NCI-H187 (cell line): ENCODE measurements at regions not wholly inside any gene's neighbourhood (a gene's known extent, or its start where the extent isn't known, plus 50 kb on each side); places are given as distances from the start of the nearest gene placed in this dataset.

Experiments
- DNase-seq, 2 experiments: peaks; one replicate each; lab custom pipeline; 2025; lab: John Stamatoyannopoulos, UW

- DNase-seq = peak; percentile 94 to 96
Observed at GRCh38 chr3:194769020-194769643, 83.4 kb downstream of the FAM43A start.

DNA sequence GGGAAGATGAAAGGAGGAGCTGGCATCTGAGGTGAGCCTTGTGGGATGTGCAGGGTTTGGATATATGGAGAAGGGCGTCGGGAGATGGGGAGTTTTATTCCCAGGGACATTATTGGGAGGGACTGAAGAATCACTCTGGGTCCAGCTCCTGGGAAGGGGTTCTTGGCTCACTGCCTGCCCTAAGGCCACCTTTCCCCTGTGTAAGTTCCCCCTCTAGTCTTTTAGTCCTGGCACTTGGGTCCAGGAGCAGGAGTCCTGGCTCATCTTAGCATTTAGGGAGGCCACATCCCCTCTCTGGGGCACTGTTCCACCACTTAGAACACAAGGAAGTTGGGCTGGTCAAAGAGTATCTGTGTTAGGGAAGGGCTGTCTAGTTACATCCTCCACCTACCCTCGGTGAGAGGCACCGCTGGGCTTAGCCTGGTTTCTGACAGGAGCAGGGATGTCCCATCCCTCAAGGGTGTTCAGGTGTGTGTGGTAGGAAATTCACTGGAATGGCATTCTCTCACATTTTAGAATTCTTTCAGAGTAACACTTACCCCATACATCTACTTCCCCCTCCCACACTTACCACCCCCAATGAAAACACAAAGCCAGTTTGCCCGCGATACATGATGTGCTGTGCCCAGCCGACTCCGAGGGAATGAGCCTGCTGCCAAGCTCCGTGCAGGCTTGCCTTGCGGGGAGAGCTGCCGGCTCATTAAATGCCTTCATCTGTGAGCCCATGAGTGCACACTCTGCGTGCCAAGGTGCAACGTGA lies 86.7 kb downstream of the FAM43A start:
- DNase-seq = no peak

DNA sequence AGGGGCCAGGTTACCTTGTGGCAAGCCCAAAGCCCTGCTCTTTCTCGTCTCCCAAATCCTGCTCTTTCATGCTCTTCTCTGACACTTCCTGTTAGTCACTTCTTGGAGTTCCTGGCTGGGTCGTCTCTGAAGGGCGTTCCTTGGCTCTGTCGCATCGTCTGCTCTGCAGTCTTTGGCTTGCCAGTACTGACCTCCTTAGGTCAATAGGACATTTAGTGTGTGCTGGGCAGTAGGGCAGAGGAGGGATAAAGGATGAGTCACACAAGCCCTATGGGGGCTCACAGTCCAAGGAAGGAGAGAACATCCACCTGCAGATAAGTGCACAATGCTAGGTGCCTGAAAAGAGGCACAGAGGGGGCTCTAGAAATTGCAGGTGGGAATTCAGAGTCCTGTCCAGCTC lies 87.5 kb downstream of the FAM43A start:
- no peak for DNase-seq

GRCh38 chr3:194773771-194774455 lies 88.2 kb downstream of the FAM43A start:
- DNase-seq = peak in 1 of 2 experiments; percentile 34

DNA sequence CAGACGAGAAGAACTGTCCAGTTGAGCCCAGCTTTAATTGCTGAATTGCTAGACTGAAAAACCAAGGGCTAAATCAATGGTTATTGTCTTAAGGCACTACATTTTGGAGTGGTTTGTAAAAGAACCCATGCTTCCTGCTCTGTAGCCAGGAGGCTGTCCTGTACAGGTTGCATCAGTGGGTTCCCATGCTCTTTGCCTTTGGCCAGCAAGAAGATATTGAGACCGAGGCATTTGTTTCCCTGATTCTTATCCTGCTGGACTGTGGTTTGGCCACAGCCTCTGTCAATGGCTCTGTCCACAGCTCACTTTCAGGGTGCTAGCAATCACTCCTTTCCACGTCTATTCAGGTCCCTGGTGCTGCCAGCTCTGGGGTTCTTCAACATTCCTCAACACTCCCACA lies 89.6 kb downstream of the FAM43A start:
- no peak for DNase-seq

GRCh38 chr3:194775731-194776130 lies 90.0 kb downstream of the FAM43A start:
- no peak for DNase-seq

GRCh38 chr3:194777729-194778128 lies 92.0 kb downstream of the FAM43A start:
- DNase-seq = no peak

DNA sequence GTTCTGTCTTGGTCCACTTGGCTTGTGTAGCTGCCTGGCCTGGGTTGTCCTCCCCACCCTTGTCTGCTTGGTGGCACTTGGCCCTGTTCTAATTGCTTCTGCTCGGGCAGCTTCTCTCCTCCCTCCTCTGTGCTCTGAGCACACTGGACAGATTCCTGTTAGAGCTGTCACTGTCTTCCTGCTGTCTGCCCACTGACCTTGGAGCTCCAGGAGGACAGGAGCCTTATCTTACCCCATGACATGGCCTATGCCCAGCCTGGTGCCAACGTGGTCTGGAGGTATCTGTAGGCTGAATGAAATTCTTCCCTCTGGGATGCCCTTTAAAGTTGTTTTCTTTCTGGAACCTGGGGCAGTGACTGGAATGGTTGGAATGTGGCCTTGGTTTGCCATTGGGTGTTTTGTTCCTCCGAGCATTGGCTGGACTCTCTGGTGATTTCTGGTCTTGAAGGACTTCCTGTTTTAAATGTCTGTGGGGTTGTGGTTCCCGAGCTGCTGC lies 94.1 kb downstream of the FAM43A start:
- DNase-seq = no peak

- no peak for DNase-seq
Observed at GRCh38 chr3:194780706-194781105, 95.0 kb downstream of the FAM43A start.

DNA sequence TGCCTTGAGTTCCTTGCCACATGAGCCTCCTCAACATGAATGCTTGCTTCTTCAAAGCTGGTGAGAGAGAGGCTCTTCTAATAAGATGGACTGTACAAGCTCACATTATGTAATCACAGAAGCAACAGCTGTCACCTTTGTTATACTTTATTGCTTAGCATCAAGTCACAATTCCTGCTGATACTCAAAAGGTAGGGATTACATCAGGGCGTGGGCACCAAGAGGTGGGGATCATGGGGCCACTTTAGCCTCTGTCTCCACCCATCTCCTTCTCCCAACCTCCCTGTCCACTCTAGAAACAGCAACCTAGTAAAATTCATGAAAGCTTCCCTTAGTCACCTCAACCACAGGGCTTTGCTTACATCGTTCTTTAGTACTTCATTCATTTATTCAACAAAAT lies 95.9 kb downstream of the FAM43A start:
- no peak for DNase-seq

DNA sequence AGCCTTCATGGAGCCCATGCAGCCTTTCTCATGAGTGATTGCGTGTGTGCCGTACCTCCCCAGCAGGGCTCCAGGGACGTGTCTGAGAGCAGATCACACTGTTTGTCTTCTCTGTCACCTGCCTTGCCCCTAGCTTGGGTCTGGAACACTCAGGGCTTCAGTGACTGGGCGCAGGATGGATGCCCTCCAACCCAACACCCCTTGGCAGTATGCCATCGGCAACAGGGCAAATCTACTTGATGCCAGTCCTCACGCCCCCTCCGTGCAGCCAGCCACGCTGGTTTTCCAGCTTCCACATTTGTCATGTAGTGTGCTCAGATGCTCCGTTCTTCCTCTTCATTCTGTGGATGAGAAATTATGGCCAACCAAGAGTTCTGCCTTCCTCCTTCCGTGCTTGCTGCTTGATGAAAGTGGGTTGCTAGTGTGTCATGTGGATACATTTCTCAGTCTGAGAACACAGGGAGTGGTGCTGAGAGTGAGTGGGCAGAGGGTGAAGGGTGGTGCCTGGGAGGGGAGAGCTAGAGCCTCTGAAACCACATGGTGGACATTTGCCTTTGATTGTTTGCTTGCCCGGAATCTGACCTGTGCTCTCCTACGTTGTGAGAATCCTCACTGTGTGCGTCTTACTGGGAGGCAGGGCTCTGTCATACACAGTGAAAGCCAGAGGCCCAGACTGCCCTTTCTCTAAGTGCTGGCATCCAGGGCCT lies 97.2 kb downstream of the FAM43A start:
- no peak for DNase-seq

DNA sequence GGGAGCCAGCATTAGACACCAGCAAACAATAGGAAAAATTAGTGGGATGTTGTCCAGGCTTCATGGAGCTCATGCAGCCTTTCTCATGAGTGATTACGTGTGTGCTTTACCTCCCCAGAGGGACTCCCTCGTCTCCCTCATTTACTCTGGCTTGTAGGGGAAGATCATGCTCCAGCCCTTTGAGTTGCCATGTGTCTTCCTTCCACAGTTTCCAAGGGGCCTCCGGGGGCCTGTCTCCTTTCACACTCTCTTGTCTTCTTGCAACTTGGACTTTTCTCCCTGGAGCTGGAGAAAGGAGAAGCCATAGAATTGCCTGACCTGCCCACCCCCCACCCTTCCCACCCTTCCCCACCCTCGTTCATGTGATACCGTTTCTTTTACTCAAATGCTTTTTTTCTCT lies 98.7 kb downstream of the FAM43A start:
- DNase-seq = no peak

GRCh38 chr3:194785315-194785714 lies 99.6 kb downstream of the FAM43A start:
- no peak for DNase-seq

- DNase-seq = no peak
Observed at GRCh38 chr3:194787072-194787471, 101.4 kb downstream of the FAM43A start.

GRCh38 chr3:194787650-194788049 lies 102.0 kb downstream of the FAM43A start:
- DNase-seq = no peak

DNA sequence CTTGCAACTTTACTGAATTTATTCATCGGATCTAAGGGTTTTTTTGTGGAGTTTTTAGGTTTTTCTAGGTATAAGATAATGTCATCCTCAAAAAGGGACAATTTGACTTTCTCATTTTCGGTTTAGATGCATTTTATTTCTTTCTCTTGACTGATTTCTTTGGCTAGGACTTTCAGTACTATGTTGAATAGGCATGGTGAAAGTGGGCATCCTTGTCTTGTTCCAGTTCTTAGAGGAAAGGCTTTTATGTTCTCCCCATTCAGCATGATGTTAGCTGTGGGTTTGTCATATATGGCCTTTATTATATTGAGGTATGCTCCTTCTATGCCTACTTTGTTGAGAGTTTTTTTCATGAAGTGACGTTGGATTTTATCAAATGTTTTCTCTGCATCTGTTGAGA lies 106.7 kb downstream of the FAM43A start:
- DNase-seq = no peak

- no peak for DNase-seq
Observed at GRCh38 chr3:194797555-194798250, 112.0 kb downstream of the FAM43A start.

GRCh38 chr3:194798486-194798885 lies 112.8 kb downstream of the FAM43A start:
- no peak for DNase-seq

GRCh38 chr3:194800002-194800401 lies 114.3 kb downstream of the FAM43A start:
- no peak for DNase-seq

- no peak for DNase-seq
Observed at GRCh38 chr3:194801461-194802432, 116.1 kb downstream of the FAM43A start.

DNA sequence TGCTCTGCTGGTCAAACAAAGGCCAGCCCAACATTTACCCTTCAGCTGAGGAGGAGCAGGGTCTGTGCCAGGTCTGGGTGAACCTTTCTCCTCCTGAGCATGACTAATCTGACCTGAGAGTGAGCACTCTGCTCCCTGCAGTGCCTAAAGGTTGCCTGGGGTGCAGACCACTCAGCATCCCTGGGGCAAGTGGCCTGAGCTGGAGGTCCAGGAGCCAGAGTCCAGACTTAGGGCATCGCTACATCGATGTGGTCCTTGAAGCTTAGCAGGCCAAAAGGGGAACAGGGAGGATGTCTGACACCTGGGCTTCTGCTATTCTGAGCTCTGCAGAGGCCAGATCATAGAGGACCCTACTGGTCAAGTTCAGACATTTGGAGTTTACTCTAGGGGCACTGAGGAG lies 119.1 kb downstream of the FAM43A start:
- no peak for DNase-seq
